Activated B cell treated with CpG ODN at 0.5 μM for 24 hours (primary cell): ENCODE measurements at regions not wholly inside any gene's neighbourhood (a gene's known extent, or its start where the extent isn't known, plus 50 kb on each side); places are given as distances from the start of the nearest gene placed in this dataset.
"Not testable (repeated sequence)": the region's sequence is repeated elsewhere in the genome, so short reads cannot be mapped to it uniquely, and the experiment has no call there.

Source experiments
- ATAC-seq: fragments of 200-7000 bp; cut with Tn5 transposase; one replicate; pipeline ENCODE4 v1.10.0; 2021; ENCODE audit warnings: low read depth, mild to moderate bottlenecking, moderate library complexity
- CTCF ChIA-PET: fragments of 350-600 bp; sonication (Branson Sonifier 250); formaldehyde crosslinking; loops from one replicate; lab custom pipeline; 2021; ENCODE audit warnings: antibody characterized with exemption; lab: Charles Lee
- POLR2A ChIA-PET: fragments of 350-600 bp; sonication (Branson Sonifier 250); formaldehyde crosslinking; loops from one replicate; lab custom pipeline; 2021; ENCODE audit warnings: antibody characterized with exemption; lab: Charles Lee
- DNase-seq: peaks from one replicate; pipeline ENCODE4 v3.0.0; 2022
- H3K27ac Mint-ChIP-seq: one replicate; pipeline ENCODE4 v1.8.0; 2020; ENCODE audit warnings: mixed read lengths
- H3K27me3 Mint-ChIP-seq: one replicate; pipeline ENCODE4 v1.8.0; 2021; ENCODE audit warnings: mixed read lengths
- H3K36me3 Mint-ChIP-seq: one replicate; pipeline ENCODE4 v1.8.0; 2021; ENCODE audit warnings: low read depth, mixed read lengths
- H3K4me1 Mint-ChIP-seq: one replicate; pipeline ENCODE4 v1.8.0; 2021; ENCODE audit warnings: mixed read lengths
- H3K4me3 Mint-ChIP-seq: one replicate; pipeline ENCODE4 v1.8.0; 2020; ENCODE audit warnings: mild to moderate bottlenecking, mixed read lengths
- H3K9me3 Mint-ChIP-seq: one replicate; pipeline ENCODE4 v1.8.0; 2020; ENCODE audit warnings: mixed read lengths
- CTCF ChIP-seq: fragments of 200-600 bp; IDR thresholded peaks from one replicate; pipeline ENCODE4 v1.8.0; 2022; ENCODE audit warnings: antibody characterized with exemption, mild to moderate bottlenecking
- intact Hi-C: fragments of 100-400 bp; cut with micrococcal nuclease; formaldehyde crosslinking; loops from one replicate; pipeline ENCODE4 v1.15.1; 2024

GRCh38 chr22:17305076-17305475 is 64.2 kb upstream of the CECR2 start:
- intact Hi-C loops = loop anchor here (2.0 kb wide), 2 partner anchors 46 to 86 kb away; partner anchors contain the start of gene ADA2
- DNase-seq (no peak), ATAC-seq (no peak)
- H3K36me3 Mint-ChIP-seq = no peaks in the 10 kb centered on the region
- ChIA-PET CTCF (interaction anchor here (0.7 to 2.0 kb wide), 2 partner anchors 91 to 134 kb away, joined by 3 to 4 read pairs; no protein-coding TSS in a partner anchor), POLR2A (interaction anchor here (0.7 to 2.4 kb wide), 2 partner anchors 62 to 86 kb away, joined by 8 to 10 read pairs; partner anchors contain the start of gene ADA2)
- H3K9me3 Mint-ChIP-seq = no peaks in the 10 kb centered on the region
- H3K4me3 Mint-ChIP-seq = no peak overlapping the region
- no peaks in the 10 kb centered on the region for H3K27me3 Mint-ChIP-seq
- H3K27ac Mint-ChIP-seq = no peak overlapping the region
- peaks cover 40% of the 10 kb centered on the region for H3K4me1 Mint-ChIP-seq
- no peak for TF ChIP-seq CTCF

- H3K4me3 Mint-ChIP-seq = peak overlapping the region; percentile 59
- DNase-seq (peak; percentile 37), ATAC-seq (peak; percentile 96)
- peaks cover 40% of the 10 kb centered on the region for H3K4me1 Mint-ChIP-seq
- CTCF ChIA-PET = no interaction called here
- H3K9me3 Mint-ChIP-seq = no peaks in the 10 kb centered on the region
- H3K27me3 Mint-ChIP-seq = no peaks in the 10 kb centered on the region
- TF ChIP-seq CTCF = no peak
- no peaks in the 10 kb centered on the region for H3K36me3 Mint-ChIP-seq
- POLR2A ChIA-PET = interaction anchor here (0.6 to 2.4 kb wide), 3 partner anchors 12 to 85 kb away, joined by 3 to 10 read pairs (median 6); partner anchors contain the start of gene ADA2
- peak overlapping the region; percentile 91 for H3K27ac Mint-ChIP-seq
- intact Hi-C loops = loop anchor here (2.0 kb wide), 2 partner anchors 45 to 85 kb away; partner anchors contain the start of gene ADA2
These were observed 65.2 kb upstream of the CECR2 start for GRCh38 chr22:17303840-17304779.

DNA sequence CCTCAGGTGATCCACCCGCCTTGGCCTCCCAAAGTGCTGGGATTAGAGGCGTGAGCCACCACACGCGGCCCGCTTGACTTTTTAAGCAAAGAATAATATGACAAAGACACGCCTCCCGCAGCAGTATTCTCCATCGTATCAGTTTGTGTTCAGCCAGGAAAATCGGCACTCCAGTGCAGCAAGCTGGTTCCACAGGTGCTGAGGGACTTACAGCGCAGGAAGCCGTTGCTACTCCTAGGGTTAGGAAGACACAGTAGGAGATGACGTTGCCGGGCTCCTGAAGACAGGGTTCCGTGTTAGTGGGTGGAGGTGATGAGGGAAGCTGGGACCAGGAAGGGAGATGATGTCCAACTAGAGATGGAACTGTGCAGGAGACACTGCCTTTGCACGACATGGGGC is 65.8 kb upstream of the CECR2 start:
- no peak for DNase-seq
- CTCF ChIA-PET = no interaction called here
- Mint-ChIP-seq H3K4me3 (peak overlapping the region; percentile 59), H3K27ac (peak overlapping the region; percentile 91), H3K9me3 (no peaks in the 10 kb centered on the region), H3K36me3 (no peaks in the 10 kb centered on the region), H3K27me3 (no peaks in the 10 kb centered on the region), H3K4me1 (peaks cover 40% of the 10 kb centered on the region)
- POLR2A ChIA-PET = no interaction called here
- TF ChIP-seq CTCF = no peak
- intact Hi-C loops = no loop called here
- ATAC-seq = no peak

DNA sequence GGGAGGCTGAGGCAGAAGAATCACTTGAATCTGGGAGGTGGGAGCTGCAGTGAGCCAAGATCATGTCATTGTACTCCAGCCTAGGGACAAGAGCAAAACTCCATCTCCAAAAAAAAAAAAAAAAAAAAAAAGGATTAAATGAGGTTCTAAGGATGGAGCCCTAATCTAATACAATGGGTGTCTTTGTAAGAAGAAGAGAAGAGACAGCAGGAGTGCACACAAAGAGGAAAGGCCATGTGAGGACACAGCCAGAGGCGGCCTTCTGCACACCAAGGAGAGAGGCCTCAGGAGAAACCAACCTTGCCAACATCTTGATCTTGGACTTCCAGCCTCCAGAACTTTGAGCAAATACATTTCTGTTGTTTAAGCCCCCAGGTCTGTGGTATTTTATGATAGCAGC is 66.6 kb upstream of the CECR2 start:
- intact Hi-C loops = no loop called here
- Mint-ChIP-seq H3K27ac (peak overlapping the region; percentile 41), H3K4me1 (peaks cover 40% of the 10 kb centered on the region), H3K9me3 (no peaks in the 10 kb centered on the region), H3K27me3 (peaks cover 1% of the 10 kb centered on the region), H3K36me3 (no peaks in the 10 kb centered on the region), H3K4me3 (no peak overlapping the region)
- POLR2A ChIA-PET = interaction anchor here (0.7 kb wide), 1 partner anchor 12 kb away, joined by 6 read pairs; no protein-coding TSS in a partner anchor
- ATAC-seq (no peak), DNase-seq (no peak)
- TF ChIP-seq CTCF = no peak
- CTCF ChIA-PET = no interaction called here

GRCh38 chr22:17300926-17301325 is 68.3 kb upstream of the CECR2 start:
- Mint-ChIP-seq H3K9me3 (no peaks in the 10 kb centered on the region), H3K4me1 (peaks cover 40% of the 10 kb centered on the region), H3K27me3 (peaks cover 1% of the 10 kb centered on the region), H3K36me3 (no peaks in the 10 kb centered on the region), H3K4me3 (no peak overlapping the region), H3K27ac (no peak overlapping the region)
- DNase-seq (no peak), ATAC-seq (no peak)
- TF ChIP-seq CTCF = no peak
- POLR2A ChIA-PET = no interaction called here
- intact Hi-C loops = no loop called here
- CTCF ChIA-PET = no interaction called here

GRCh38 chr22:17298805-17299502 is 70.3 kb upstream of the CECR2 start:
- DNase-seq, H3K27me3 Mint-ChIP-seq, H3K36me3 Mint-ChIP-seq, CTCF ChIA-PET, H3K27ac Mint-ChIP-seq, POLR2A ChIA-PET, intact Hi-C loops, ATAC-seq, H3K4me3 Mint-ChIP-seq, H3K9me3 Mint-ChIP-seq: not testable (repeated sequence)
- peaks cover 25% of the 10 kb centered on the region for H3K4me1 Mint-ChIP-seq
